OCI-LY3 (cell line): ENCODE measurements at regions not wholly inside any gene's neighbourhood (a gene's known extent, or its start where the extent isn't known, plus 50 kb on each side); places are given as distances from the start of the nearest gene placed in this dataset.

ENCODE experiments used
- CTCF ChIP-seq: fragments of 200-600, 300-600 bp; sonication (generic); IDR thresholded peaks from 2 replicates; pipeline ENCODE4 v1.5.1; 2014; ENCODE audit warnings: antibody characterized with exemption, low read length, low read depth
- EZH2phosphoT487 ChIP-seq: fragments of 200-600 bp; shearing (Covaris generic); IDR thresholded peaks from 2 replicates; pipeline ENCODE4 v1.6.1; 2018; ENCODE audit warnings: antibody characterized with exemption, mixed run types, low read depth

- TF ChIP-seq EZH2phosphoT487 (no peak), CTCF (no peak)
These were observed 552.1 kb upstream of the FBXO33 start for GRCh38 chr14:39984323-39984722.
